Endodermal cell (in vitro differentiated cells): ENCODE measurements at regions not wholly inside any gene's neighbourhood (a gene's known extent, or its start where the extent isn't known, plus 50 kb on each side); places are given as distances from the start of the nearest gene placed in this dataset.

Source experiments
- DNase-seq: peaks from one replicate; pipeline ENCODE4 v3.0.0-alpha.2; 2017
- H3K27ac ChIP-seq: 2 replicates; pipeline ENCODE4 v1.5.1; 2013; ENCODE audit warnings: mild to moderate bottlenecking, low read depth, low read length, moderate library complexity
- H3K27me3 ChIP-seq: 2 replicates; pipeline ENCODE4 v1.6.1; 2013; ENCODE audit warnings: mild to moderate bottlenecking, low read length, moderate library complexity; ENCODE audit not compliant: insufficient read depth, control insufficient read depth, poor library complexity, severe bottlenecking
- H3K36me3 ChIP-seq: 2 replicates; pipeline ENCODE4 v1.7.0; 2013; ENCODE audit warnings: mild to moderate bottlenecking, low read length, moderate library complexity; ENCODE audit not compliant: control insufficient read depth, insufficient read depth
- H3K4me1 ChIP-seq: one replicate; pipeline ENCODE4 v1.7.0; 2013; ENCODE audit warnings: low read length; ENCODE audit not compliant: control insufficient read depth, insufficient read depth
- H3K4me3 ChIP-seq: 2 replicates; pipeline ENCODE4 v1.5.1; 2013; ENCODE audit warnings: mild to moderate bottlenecking, low read length, moderate library complexity
- H3K9ac ChIP-seq: 2 replicates; pipeline ENCODE4 v1.6.1; 2013; ENCODE audit warnings: mild to moderate bottlenecking, low read length, moderate library complexity; ENCODE audit not compliant: poor library complexity, severe bottlenecking; ENCODE audit errors: extremely low read depth
- H3K9me3 ChIP-seq: 2 replicates; pipeline ENCODE4 v1.6.1; 2013; ENCODE audit warnings: mild to moderate bottlenecking, low read length, moderate library complexity; ENCODE audit not compliant: control insufficient read depth
- H3K27ac Mint-ChIP-seq: 2 replicates; pipeline ENCODE4 v1.8.0; 2020; ENCODE audit warnings: mixed read lengths
- H3K27me3 Mint-ChIP-seq: 2 replicates; pipeline ENCODE4 v1.8.0; 2021; ENCODE audit warnings: mild to moderate bottlenecking, mixed read lengths; ENCODE audit not compliant: insufficient read depth
- H3K36me3 Mint-ChIP-seq: 2 replicates; pipeline ENCODE4 v1.8.0; 2020; ENCODE audit warnings: low read depth, mixed read lengths
- H3K4me1 Mint-ChIP-seq: 2 replicates; pipeline ENCODE4 v1.8.0; 2020; ENCODE audit warnings: mixed read lengths
- H3K4me3 Mint-ChIP-seq: 2 replicates; pipeline ENCODE4 v1.8.0; 2020; ENCODE audit warnings: mild to moderate bottlenecking, moderate library complexity, mixed read lengths
- H3K9me3 Mint-ChIP-seq: 2 replicates; pipeline ENCODE4 v1.8.0; 2020; ENCODE audit warnings: mild to moderate bottlenecking, mixed read lengths
- CTCF ChIP-seq: fragments of 200-600 bp; sonication (generic); conservative IDR thresholded peaks from 2 replicates; pipeline ENCODE4 v1.5.0; 2021; ENCODE audit warnings: antibody characterized with exemption, mild to moderate bottlenecking
- WGBS, 2 experiments: methylation state at CpG; one replicate each; pipeline versions ENCODE4 v1.1.5 to v1.1.7; 2013; ENCODE audit warnings: missing lambda C conversion rate in 2 of 2, mixed read lengths in 1 of 2; ENCODE audit not compliant: insufficient coverage in 1 of 2, insufficient read length in 1 of 2; 5-methylcytosine and 5-hydroxymethylcytosine counted together

GRCh38 chr21:16815243-16815642, 697.6 kb upstream of the CXADR start:
- WGBS, 2 experiments: 77 to 79% methylated on average over 2 of the region's 2 CpGs
- H3K36me3 ChIP-seq: no peaks in the 10 kb centered on the region
- H3K9me3 Mint-ChIP-seq: no peaks in the 10 kb centered on the region
- no peak overlapping the region for H3K9ac ChIP-seq
- H3K4me3 Mint-ChIP-seq: no peak overlapping the region
- H3K27me3 ChIP-seq: no peaks in the 10 kb centered on the region
- no peaks in the 10 kb centered on the region for H3K36me3 Mint-ChIP-seq
- no peak overlapping the region for H3K27ac ChIP-seq
- no peak for TF ChIP-seq CTCF
- no peak overlapping the region for H3K27ac Mint-ChIP-seq
- H3K4me3 ChIP-seq: no peak overlapping the region
- peaks cover 7% of the 10 kb centered on the region for H3K4me1 Mint-ChIP-seq
- DNase-seq: no peak
- H3K9me3 ChIP-seq: no peaks in the 10 kb centered on the region
- no peaks in the 10 kb centered on the region for H3K27me3 Mint-ChIP-seq
- H3K4me1 ChIP-seq: no peaks in the 10 kb centered on the region

- Mint-ChIP-seq H3K4me3 (no peak overlapping the region), H3K36me3 (no peaks in the 10 kb centered on the region), H3K9me3 (no peaks in the 10 kb centered on the region), H3K27ac (no peak overlapping the region), H3K27me3 (no peaks in the 10 kb centered on the region), H3K4me1 (peaks cover 2% of the 10 kb centered on the region)
- 96 to 100% methylated on average over 1 of the region's 1 CpG for WGBS, 2 experiments
- Histone ChIP-seq H3K4me3 (no peak overlapping the region), H3K4me1 (no peaks in the 10 kb centered on the region), H3K36me3 (no peaks in the 10 kb centered on the region), H3K27ac (no peak overlapping the region), H3K27me3 (no peaks in the 10 kb centered on the region), H3K9ac (no peak overlapping the region), H3K9me3 (no peaks in the 10 kb centered on the region)
- no peak for DNase-seq
- no peak for TF ChIP-seq CTCF
These were observed 691.3 kb upstream of the CXADR start for GRCh38 chr21:16821588-16821987.

GRCh38 chr21:16829532-16829931, 683.3 kb upstream of the CXADR start:
- H3K4me3 Mint-ChIP-seq: no peak overlapping the region
- no peaks in the 10 kb centered on the region for H3K9me3 ChIP-seq
- H3K4me1 Mint-ChIP-seq: peaks cover 13% of the 10 kb centered on the region
- no peak for TF ChIP-seq CTCF
- H3K27ac ChIP-seq: no peak overlapping the region
- 67 to 72% methylated on average over 3 of the region's 3 CpGs for WGBS, 2 experiments
- no peaks in the 10 kb centered on the region for H3K4me1 ChIP-seq
- no peak for DNase-seq
- H3K9ac ChIP-seq: no peak overlapping the region
- H3K27ac Mint-ChIP-seq: no peak overlapping the region
- H3K36me3 Mint-ChIP-seq: no peaks in the 10 kb centered on the region
- no peaks in the 10 kb centered on the region for H3K27me3 Mint-ChIP-seq
- H3K36me3 ChIP-seq: no peaks in the 10 kb centered on the region
- no peak overlapping the region for H3K4me3 ChIP-seq
- no peaks in the 10 kb centered on the region for H3K9me3 Mint-ChIP-seq
- H3K27me3 ChIP-seq: no peaks in the 10 kb centered on the region
